Tibial nerve (tissue), 3 donors: ENCODE measurements at regions not wholly inside any gene's neighbourhood (a gene's known extent, or its start where the extent isn't known, plus 50 kb on each side); places are given as distances from the start of the nearest gene placed in this dataset.

Experiments used
- CTCF ChIP-seq, 5 experiments: fragments of 200-600 bp in 3 of 5; fragments of 450-650 bp in 2 of 5; sonication (generic) in 3 of 5; IDR thresholded peaks; one replicate each; pipeline ENCODE4 v1.5.1; 2016 to 2019; ENCODE audit warnings: antibody characterized with exemption in 5 of 5, mild to moderate bottlenecking in 3 of 5, moderate library complexity in 2 of 5
- POLR2A ChIP-seq, 2 donors: fragments of 450-650 bp; IDR thresholded peaks; one replicate each; pipeline ENCODE4 v1.6.1; 2017; ENCODE audit warnings: antibody characterized with exemption in 2 of 2, mild to moderate bottlenecking in 2 of 2, moderate library complexity in 2 of 2

- no peak for TF ChIP-seq CTCF (IDR thresholded peaks at IDR 0.05)
- no peak for TF ChIP-seq POLR2A (IDR thresholded peaks at IDR 0.05)
These were observed 182.8 kb downstream of the ARL4A start for GRCh38 chr7:12870219-12870618.
